ENCODE measurements at regions not wholly inside any gene's neighbourhood (a gene's known extent, or its start where the extent isn't known, plus 50 kb on each side); places are given as distances from the start of the nearest gene placed in this dataset.
"Not testable (repeated sequence)": the region's sequence is repeated elsewhere in the genome, so short reads cannot be mapped to it uniquely, and the experiment has no call there.

- not testable (repeated sequence) for TF ChIP-seq POLR2A, POLR2AphosphoS5 (IDR thresholded peaks at IDR 0.05; ENCODE audit: low read depth, low read length)
Observed at GRCh38 chr22:22972605-22973004, 85.0 kb downstream of the IGLL5 start.
